Muscle layer of duodenum (tissue), 2 donors: ENCODE measurements at regions not wholly inside any gene's neighbourhood (a gene's known extent, or its start where the extent isn't known, plus 50 kb on each side); places are given as distances from the start of the nearest gene placed in this dataset.

ENCODE experiments used
- H3K27ac ChIP-seq: one replicate; pipeline ENCODE4 v1.7.0; 2013; ENCODE audit warnings: mild to moderate bottlenecking, low read length
- H3K27me3 ChIP-seq: one replicate; pipeline ENCODE4 v1.7.0; 2013; ENCODE audit warnings: low read depth, mild to moderate bottlenecking, control low read depth, low read length
- H3K36me3 ChIP-seq, 2 donors: one replicate each; pipeline ENCODE4 v1.7.0; 2013; ENCODE audit warnings: low read length in 2 of 2, control low read depth in 1 of 2, mild to moderate bottlenecking in 1 of 2; ENCODE audit not compliant: insufficient read depth in 2 of 2, control insufficient read depth in 1 of 2
- H3K4me1 ChIP-seq, 2 donors: one replicate each; pipeline ENCODE4 v1.7.0; 2013; ENCODE audit warnings: low read length in 2 of 2, mild to moderate bottlenecking in 2 of 2, control low read depth in 1 of 2, moderate library complexity in 1 of 2; ENCODE audit not compliant: insufficient read depth in 2 of 2, control insufficient read depth in 1 of 2
- H3K4me3 ChIP-seq, 2 donors: one replicate each; pipeline ENCODE4 v1.7.0; 2013; ENCODE audit warnings: low read length in 2 of 2, low read depth in 1 of 2, mild to moderate bottlenecking in 1 of 2
- H3K9me3 ChIP-seq, 2 donors: one replicate each; pipeline ENCODE4 v1.7.0; 2013; ENCODE audit warnings: low read length in 2 of 2, control low read depth in 1 of 2, mild to moderate bottlenecking in 1 of 2; ENCODE audit not compliant: control insufficient read depth in 1 of 2
- donor health status: healthy.

DNA sequence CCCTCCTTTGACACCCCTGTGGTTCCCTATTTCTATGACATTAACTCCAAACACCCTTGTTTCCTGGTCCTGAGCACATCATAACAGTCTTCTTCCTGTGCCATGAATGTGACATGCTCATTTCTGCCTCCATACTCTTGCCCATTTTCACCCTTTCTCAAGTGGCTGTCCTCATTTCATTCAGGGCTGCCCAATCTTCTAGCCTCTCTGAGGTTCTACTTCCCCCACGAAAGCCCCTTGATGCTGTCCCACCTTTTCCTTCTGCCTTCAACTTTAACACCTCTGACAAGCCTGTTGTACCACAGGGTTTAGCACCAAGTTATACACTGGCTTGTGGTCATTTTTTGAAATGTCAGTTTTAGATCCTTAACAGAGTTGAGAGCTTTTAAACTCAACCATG lies 136.2 kb upstream of the BOD1L1 start:
- Histone ChIP-seq H3K4me1 (no peaks in the 10 kb centered on the region), H3K27me3 (no peaks in the 10 kb centered on the region), H3K36me3 (no peaks in the 10 kb centered on the region), H3K9me3 (no peaks in the 10 kb centered on the region), H3K27ac (no peak overlapping the region), H3K4me3 (no peak overlapping the region)

DNA sequence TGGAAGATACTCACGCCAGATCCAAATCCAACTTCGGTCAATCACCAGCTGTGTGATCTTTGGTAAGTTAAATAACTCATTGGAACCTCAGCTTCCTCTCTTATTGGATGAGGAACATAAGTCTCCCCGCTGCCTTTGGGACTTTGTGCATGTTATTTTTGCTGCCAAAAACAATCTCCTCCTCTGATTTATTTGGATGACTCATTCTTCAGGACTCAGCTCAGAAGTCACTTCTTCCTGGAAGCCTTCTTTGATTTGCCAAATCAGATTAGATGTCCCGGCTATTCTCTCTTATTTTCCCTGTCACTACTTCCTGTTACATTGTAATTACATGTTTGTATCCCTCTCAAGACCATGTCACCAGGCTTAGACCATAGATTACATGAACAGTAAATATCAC lies 138.0 kb upstream of the BOD1L1 start:
- no peaks in the 10 kb centered on the region for H3K4me1 ChIP-seq
- H3K27ac ChIP-seq: no peak overlapping the region
- no peaks in the 10 kb centered on the region for H3K27me3 ChIP-seq
- no peaks in the 10 kb centered on the region for H3K36me3 ChIP-seq
- no peak overlapping the region for H3K4me3 ChIP-seq
- H3K9me3 ChIP-seq: no peaks in the 10 kb centered on the region

- no peaks in the 10 kb centered on the region for H3K36me3 ChIP-seq
- no peaks in the 10 kb centered on the region for H3K27me3 ChIP-seq
- no peaks in the 10 kb centered on the region for H3K9me3 ChIP-seq
- no peak overlapping the region for H3K4me3 ChIP-seq
- H3K4me1 ChIP-seq: no peaks in the 10 kb centered on the region
- H3K27ac ChIP-seq: no peak overlapping the region
Measured at GRCh38 chr4:13766761-13767540, 139.4 kb upstream of the BOD1L1 start.

DNA sequence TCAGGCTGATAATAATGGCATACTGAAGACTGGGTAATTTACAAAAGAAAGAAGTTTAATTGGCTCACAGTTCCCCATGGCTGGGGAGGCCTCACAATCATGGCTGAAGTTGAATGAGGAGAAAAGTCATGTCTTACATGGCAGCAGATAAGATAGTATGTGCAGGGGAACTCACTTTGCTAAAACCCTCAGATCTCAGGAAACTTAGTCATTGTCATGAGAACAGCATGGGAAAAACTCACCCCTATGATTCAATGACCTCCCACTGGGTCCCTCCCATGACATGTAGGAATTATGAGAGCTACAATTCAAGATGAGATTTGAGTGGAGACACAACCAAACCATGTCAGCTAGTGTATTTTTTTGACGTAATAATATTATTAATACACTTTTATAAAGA lies 149.8 kb upstream of the BOD1L1 start:
- no peak overlapping the region for H3K27ac ChIP-seq
- no peaks in the 10 kb centered on the region for H3K27me3 ChIP-seq
- no peaks in the 10 kb centered on the region for H3K4me1 ChIP-seq
- H3K4me3 ChIP-seq: no peak overlapping the region
- no peaks in the 10 kb centered on the region for H3K9me3 ChIP-seq
- H3K36me3 ChIP-seq: no peaks in the 10 kb centered on the region

DNA sequence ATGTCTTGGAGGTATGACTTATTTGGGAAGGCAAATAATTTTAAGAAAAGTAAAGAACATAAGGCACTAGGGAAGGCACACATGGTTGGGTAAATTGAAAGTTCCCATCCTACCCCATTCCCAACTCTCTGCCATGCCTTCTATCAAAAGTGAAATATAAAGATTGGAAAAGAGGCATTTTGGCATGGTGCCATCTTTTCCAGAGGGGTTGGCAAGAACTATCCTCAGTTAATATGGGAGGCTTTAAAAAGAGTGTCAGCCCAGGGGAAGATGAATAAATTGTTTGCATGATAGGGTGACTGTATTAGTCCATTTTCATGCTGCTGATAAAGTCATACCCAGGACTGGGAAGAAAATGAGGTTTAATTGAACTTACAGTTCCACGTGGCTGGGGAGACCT lies 150.8 kb upstream of the BOD1L1 start:
- Histone ChIP-seq H3K4me3 (no peak overlapping the region), H3K27me3 (no peaks in the 10 kb centered on the region), H3K4me1 (no peaks in the 10 kb centered on the region), H3K36me3 (no peaks in the 10 kb centered on the region), H3K27ac (no peak overlapping the region), H3K9me3 (no peaks in the 10 kb centered on the region)

GRCh38 chr4:13782231-13782630 lies 154.7 kb upstream of the BOD1L1 start:
- no peaks in the 10 kb centered on the region for H3K27me3 ChIP-seq
- no peak overlapping the region for H3K27ac ChIP-seq
- no peaks in the 10 kb centered on the region for H3K4me1 ChIP-seq

DNA sequence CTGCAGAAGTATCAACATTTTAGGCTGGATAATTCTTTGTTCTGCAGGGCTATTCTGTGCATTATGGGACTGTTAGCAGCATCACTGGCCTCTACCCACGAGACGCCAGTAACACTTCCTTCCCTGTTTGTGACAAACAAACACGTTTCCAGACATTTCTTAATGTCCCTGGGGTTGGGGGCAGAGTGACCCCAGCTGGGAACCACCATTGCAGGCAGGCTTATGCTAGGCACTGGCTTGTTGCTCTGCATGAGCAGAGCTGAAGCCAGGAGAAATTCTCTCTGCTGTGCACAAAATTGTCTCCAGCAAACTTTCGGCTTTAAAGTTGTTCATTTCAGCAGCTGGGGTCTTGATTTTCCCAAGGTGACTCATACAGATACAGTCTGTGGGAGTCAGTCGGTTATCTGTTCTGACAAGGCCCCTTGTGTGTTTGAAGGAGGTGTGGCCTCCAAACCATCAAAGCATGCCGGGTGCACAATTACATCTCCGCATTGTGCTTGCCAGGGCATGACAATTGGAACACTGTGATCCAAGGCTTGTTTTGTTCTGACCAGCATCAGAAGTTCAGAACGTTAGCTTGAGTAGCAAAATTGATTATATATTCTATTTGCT lies 156.4 kb upstream of the BOD1L1 start:
- Histone ChIP-seq H3K4me3 (no peak overlapping the region), H3K27ac (no peak overlapping the region), H3K4me1 (no peaks in the 10 kb centered on the region), H3K9me3 (no peaks in the 10 kb centered on the region), H3K36me3 (no peaks in the 10 kb centered on the region), H3K27me3 (no peaks in the 10 kb centered on the region)

More at GRCh38 chr4:13782231-13782630, 154.7 kb upstream of the BOD1L1 start:
- Histone ChIP-seq H3K36me3 (no peaks in the 10 kb centered on the region), H3K9me3 (no peaks in the 10 kb centered on the region), H3K4me3 (no peak overlapping the region)

- Histone ChIP-seq H3K4me3 (no peak overlapping the region), H3K4me1 (no peaks in the 10 kb centered on the region), H3K9me3 (peaks cover 0 to 5% of the 10 kb centered on the region in 2 donors), H3K36me3 (no peaks in the 10 kb centered on the region), H3K27ac (no peak overlapping the region), H3K27me3 (no peaks in the 10 kb centered on the region)
Measured at GRCh38 chr4:13793020-13793710, 165.6 kb upstream of the BOD1L1 start.

DNA sequence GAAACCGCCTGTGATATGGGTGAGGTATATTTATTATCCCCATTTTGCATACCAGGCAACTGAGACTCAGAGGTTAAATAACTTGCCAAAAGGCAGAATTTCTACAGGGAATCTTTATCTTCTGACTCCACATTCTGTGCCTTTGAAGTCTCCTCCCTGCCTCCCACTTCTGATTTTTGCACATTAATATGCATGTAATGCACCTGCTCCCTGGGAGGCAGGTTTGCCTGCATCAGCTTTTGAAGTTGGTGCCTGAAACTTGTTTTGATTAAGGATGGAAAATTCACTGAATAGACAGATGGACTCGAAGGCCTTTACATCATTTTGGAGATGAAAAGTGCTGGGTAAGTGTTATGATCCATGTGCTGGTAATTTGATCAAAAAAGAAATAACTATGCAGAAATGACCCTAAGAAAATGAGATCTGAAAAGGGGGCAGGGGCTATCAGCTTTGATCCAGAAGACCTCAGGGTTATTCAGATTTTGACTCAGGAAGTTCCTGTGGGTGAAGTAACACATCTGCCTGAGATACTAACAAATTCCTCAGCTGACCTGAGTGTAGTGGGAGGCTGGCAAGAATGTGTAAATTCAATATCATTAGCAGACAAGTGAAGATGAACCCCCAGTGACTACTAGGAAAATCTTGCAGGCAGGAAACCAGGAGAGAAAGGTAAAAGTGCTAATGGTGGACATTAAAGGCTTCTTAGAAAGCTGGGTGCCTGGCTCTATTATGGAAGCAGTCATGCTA lies 167.5 kb upstream of the BOD1L1 start:
- Histone ChIP-seq H3K4me1 (no peaks in the 10 kb centered on the region), H3K27ac (no peak overlapping the region), H3K4me3 (no peak overlapping the region), H3K9me3 (peaks cover 0 to 11% of the 10 kb centered on the region in 2 donors), H3K27me3 (no peaks in the 10 kb centered on the region), H3K36me3 (no peaks in the 10 kb centered on the region)

- no peaks in the 10 kb centered on the region for H3K27me3 ChIP-seq
- H3K27ac ChIP-seq: no peak overlapping the region
- H3K9me3 ChIP-seq: peaks cover 0 to 9% of the 10 kb centered on the region in 2 donors
- no peaks in the 10 kb centered on the region for H3K36me3 ChIP-seq
- H3K4me3 ChIP-seq: no peak overlapping the region
- no peaks in the 10 kb centered on the region for H3K4me1 ChIP-seq
Measured at GRCh38 chr4:13797061-13797460, 169.5 kb upstream of the BOD1L1 start.

DNA sequence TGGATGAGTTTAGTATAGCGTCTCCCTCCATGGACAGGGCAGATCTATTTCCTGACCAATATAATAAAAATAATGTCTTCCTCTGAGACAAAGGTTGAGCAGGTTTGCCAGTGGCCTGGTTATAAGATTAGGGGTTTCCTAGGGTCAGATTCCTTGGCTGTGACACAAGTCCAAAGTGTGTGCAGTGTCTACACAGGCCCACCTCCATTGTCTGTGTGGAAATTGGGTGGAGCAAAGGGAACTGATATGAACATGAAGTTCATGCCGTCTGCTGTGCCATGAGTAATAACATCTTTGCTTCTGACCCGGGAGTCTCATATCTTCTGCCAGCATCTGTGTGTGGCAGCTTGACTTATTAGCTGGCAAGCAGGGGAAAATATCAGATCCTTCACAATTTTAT lies 187.7 kb upstream of the BOD1L1 start:
- Histone ChIP-seq H3K27me3 (no peaks in the 10 kb centered on the region), H3K27ac (no peak overlapping the region), H3K4me3 (no peak overlapping the region), H3K9me3 (no peaks in the 10 kb centered on the region), H3K4me1 (no peaks in the 10 kb centered on the region), H3K36me3 (no peaks in the 10 kb centered on the region)
